Body of pancreas (tissue), 4 donors: ENCODE measurements at regions not wholly inside any gene's neighbourhood (a gene's known extent, or its start where the extent isn't known, plus 50 kb on each side); places are given as distances from the start of the nearest gene placed in this dataset.

Source experiments
- CTCF ChIP-seq, 7 experiments: fragments of 450-650 bp in 4 of 7; fragments of 200-600 bp in 3 of 7; sonication (generic) in 3 of 7; IDR thresholded peaks; one replicate each; pipeline ENCODE4 v1.5.1; 2016 to 2019; ENCODE audit warnings: antibody characterized with exemption in 7 of 7
- POLR2A ChIP-seq, 3 donors: fragments of 450-650 bp; IDR thresholded peaks; one replicate each; pipeline ENCODE4 v1.6.1; 2016; ENCODE audit warnings: antibody characterized with exemption in 3 of 3, mild to moderate bottlenecking in 2 of 3

- no peak for TF ChIP-seq CTCF (IDR thresholded peaks at IDR 0.05)
- no peak for TF ChIP-seq POLR2A (IDR thresholded peaks at IDR 0.05)
These were observed 1795.9 kb downstream of the TP53TG3F start for GRCh38 chr16:35255186-35255803.
